ENCODE measurements at regions not wholly inside any gene's neighbourhood (a gene's known extent, or its start where the extent isn't known, plus 50 kb on each side); places are given as distances from the start of the nearest gene placed in this dataset.

GRCh38 chr13:85492283-85492682 is 306.9 kb downstream of the SLITRK6 start:
- WGBS, 2 experiments (ENCODE audit: insufficient coverage in 2 of 2), result 86 to 88% methylated on average over 1 to 2 of the region's 4 CpGs
- Histone ChIP-seq H3K4me3 (ENCODE audit: extremely low read depth, insufficient read depth, low read length, poor library complexity, severe bottlenecking) (no peak overlapping the region), H3K36me3 (ENCODE audit: control insufficient read depth, insufficient read depth, low read length) (no peaks in the 10 kb centered on the region), H3K27ac (ENCODE audit: low read depth, low read length, severe bottlenecking) (no peak overlapping the region), H3K4me1 (ENCODE audit: control insufficient read depth, insufficient read depth, low read length, poor library complexity, severe bottlenecking) (no peaks in the 10 kb centered on the region), H3K9me3 (ENCODE audit: control insufficient read depth, low read length) (no peaks in the 10 kb centered on the region)

- H3K9me3 ChIP-seq (ENCODE audit: control insufficient read depth, low read length), result no peaks in the 10 kb centered on the region
- no peak overlapping the region for H3K4me3 ChIP-seq (ENCODE audit: extremely low read depth, insufficient read depth, low read length, poor library complexity, severe bottlenecking)
- no peak overlapping the region for H3K27ac ChIP-seq (ENCODE audit: low read depth, low read length, severe bottlenecking)
- H3K36me3 ChIP-seq (ENCODE audit: control insufficient read depth, insufficient read depth, low read length), result no peaks in the 10 kb centered on the region
- H3K4me1 ChIP-seq (ENCODE audit: control insufficient read depth, insufficient read depth, low read length, poor library complexity, severe bottlenecking), result no peaks in the 10 kb centered on the region
These were observed 312.6 kb downstream of the SLITRK6 start for GRCh38 chr13:85486663-85487062.

- 80% methylated on average over 1 of the region's 2 CpGs; no CpG with 5 or more reads in 1 of the 2 experiments for WGBS, 2 experiments (ENCODE audit: insufficient coverage in 2 of 2)
- Histone ChIP-seq H3K9me3 (ENCODE audit: control insufficient read depth, low read length) (no peaks in the 10 kb centered on the region), H3K36me3 (ENCODE audit: control insufficient read depth, insufficient read depth, low read length) (no peaks in the 10 kb centered on the region), H3K4me3 (ENCODE audit: extremely low read depth, insufficient read depth, low read length, poor library complexity, severe bottlenecking) (no peak overlapping the region), H3K4me1 (ENCODE audit: control insufficient read depth, insufficient read depth, low read length, poor library complexity, severe bottlenecking) (no peaks in the 10 kb centered on the region), H3K27ac (ENCODE audit: low read depth, low read length, severe bottlenecking) (no peak overlapping the region)
These were observed 326.1 kb downstream of the SLITRK6 start for GRCh38 chr13:85473144-85473543.

- Histone ChIP-seq H3K4me1 (ENCODE audit: control insufficient read depth, insufficient read depth, low read length, poor library complexity, severe bottlenecking) (no peaks in the 10 kb centered on the region), H3K36me3 (ENCODE audit: control insufficient read depth, insufficient read depth, low read length) (no peaks in the 10 kb centered on the region), H3K27ac (ENCODE audit: low read depth, low read length, severe bottlenecking) (no peak overlapping the region), H3K9me3 (ENCODE audit: control insufficient read depth, low read length) (no peaks in the 10 kb centered on the region), H3K4me3 (ENCODE audit: extremely low read depth, insufficient read depth, low read length, poor library complexity, severe bottlenecking) (no peak overlapping the region)
- no CpG with 5 or more reads among the region's 1 CpG for WGBS, 2 experiments (ENCODE audit: insufficient coverage in 2 of 2)
These were observed 329.9 kb downstream of the SLITRK6 start for GRCh38 chr13:85469320-85469719.

GRCh38 chr13:85462792-85463425 is 336.3 kb downstream of the SLITRK6 start:
- no peaks in the 10 kb centered on the region for H3K4me1 ChIP-seq (ENCODE audit: control insufficient read depth, insufficient read depth, low read length, poor library complexity, severe bottlenecking)
- no peaks in the 10 kb centered on the region for H3K36me3 ChIP-seq (ENCODE audit: control insufficient read depth, insufficient read depth, low read length)
- H3K4me3 ChIP-seq (ENCODE audit: extremely low read depth, insufficient read depth, low read length, poor library complexity, severe bottlenecking), result no peak overlapping the region
- H3K9me3 ChIP-seq (ENCODE audit: control insufficient read depth, low read length), result peaks cover 6% of the 10 kb centered on the region
- no CpG with 5 or more reads among the region's 3 CpGs for WGBS, 2 experiments (ENCODE audit: insufficient coverage in 2 of 2)
- H3K27ac ChIP-seq (ENCODE audit: low read depth, low read length, severe bottlenecking), result no peak overlapping the region

- peaks cover 18% of the 10 kb centered on the region for H3K9me3 ChIP-seq (ENCODE audit: control insufficient read depth, low read length)
- H3K4me1 ChIP-seq (ENCODE audit: control insufficient read depth, insufficient read depth, low read length, poor library complexity, severe bottlenecking), result no peaks in the 10 kb centered on the region
- no peak overlapping the region for H3K27ac ChIP-seq (ENCODE audit: low read depth, low read length, severe bottlenecking)
- WGBS, 2 experiments (ENCODE audit: insufficient coverage in 2 of 2), result no CpG with 5 or more reads among the region's 1 CpG
- H3K36me3 ChIP-seq (ENCODE audit: control insufficient read depth, insufficient read depth, low read length), result no peaks in the 10 kb centered on the region
- no peak overlapping the region for H3K4me3 ChIP-seq (ENCODE audit: extremely low read depth, insufficient read depth, low read length, poor library complexity, severe bottlenecking)
These were observed 337.6 kb downstream of the SLITRK6 start for GRCh38 chr13:85461621-85462020.

GRCh38 chr13:85445534-85445933 is 353.7 kb downstream of the SLITRK6 start:
- no peaks in the 10 kb centered on the region for H3K9me3 ChIP-seq (ENCODE audit: control insufficient read depth, low read length)
- no peaks in the 10 kb centered on the region for H3K4me1 ChIP-seq (ENCODE audit: control insufficient read depth, insufficient read depth, low read length, poor library complexity, severe bottlenecking)

GRCh38 chr13:85441975-85442374 is 357.2 kb downstream of the SLITRK6 start:
- no CpG with 5 or more reads among the region's 1 CpG for WGBS, 2 experiments (ENCODE audit: insufficient coverage in 2 of 2)
- H3K36me3 ChIP-seq (ENCODE audit: control insufficient read depth, insufficient read depth, low read length), result no peaks in the 10 kb centered on the region
- H3K4me3 ChIP-seq (ENCODE audit: extremely low read depth, insufficient read depth, low read length, poor library complexity, severe bottlenecking), result no peak overlapping the region
- H3K9me3 ChIP-seq (ENCODE audit: control insufficient read depth, low read length), result no peaks in the 10 kb centered on the region
- no peak overlapping the region for H3K27ac ChIP-seq (ENCODE audit: low read depth, low read length, severe bottlenecking)
- H3K4me1 ChIP-seq (ENCODE audit: control insufficient read depth, insufficient read depth, low read length, poor library complexity, severe bottlenecking), result no peaks in the 10 kb centered on the region

More at GRCh38 chr13:85445534-85445933, 353.7 kb downstream of the SLITRK6 start:
- no peak overlapping the region for H3K27ac ChIP-seq (ENCODE audit: low read depth, low read length, severe bottlenecking)
- H3K36me3 ChIP-seq (ENCODE audit: control insufficient read depth, insufficient read depth, low read length), result no peaks in the 10 kb centered on the region
- no peak overlapping the region for H3K4me3 ChIP-seq (ENCODE audit: extremely low read depth, insufficient read depth, low read length, poor library complexity, severe bottlenecking)

- no peaks in the 10 kb centered on the region for H3K9me3 ChIP-seq (ENCODE audit: control insufficient read depth, low read length)
- H3K4me1 ChIP-seq (ENCODE audit: control insufficient read depth, insufficient read depth, low read length, poor library complexity, severe bottlenecking), result no peaks in the 10 kb centered on the region
- 92% methylated on average over 7 to 11 of the region's 12 CpGs for WGBS, 2 experiments (ENCODE audit: insufficient coverage in 2 of 2)
- H3K36me3 ChIP-seq (ENCODE audit: control insufficient read depth, insufficient read depth, low read length), result no peaks in the 10 kb centered on the region
- H3K27ac ChIP-seq (ENCODE audit: low read depth, low read length, severe bottlenecking), result no peak overlapping the region
- no peak overlapping the region for H3K4me3 ChIP-seq (ENCODE audit: extremely low read depth, insufficient read depth, low read length, poor library complexity, severe bottlenecking)
These were observed 357.9 kb downstream of the SLITRK6 start for GRCh38 chr13:85441364-85441763.

GRCh38 chr13:85436029-85436428 is 363.2 kb downstream of the SLITRK6 start:
- Histone ChIP-seq H3K4me1 (ENCODE audit: control insufficient read depth, insufficient read depth, low read length, poor library complexity, severe bottlenecking) (no peaks in the 10 kb centered on the region), H3K27ac (ENCODE audit: low read depth, low read length, severe bottlenecking) (no peak overlapping the region), H3K36me3 (ENCODE audit: control insufficient read depth, insufficient read depth, low read length) (no peaks in the 10 kb centered on the region), H3K4me3 (ENCODE audit: extremely low read depth, insufficient read depth, low read length, poor library complexity, severe bottlenecking) (no peak overlapping the region), H3K9me3 (ENCODE audit: control insufficient read depth, low read length) (no peaks in the 10 kb centered on the region)
- no CpG with 5 or more reads among the region's 1 CpG for WGBS, 2 experiments (ENCODE audit: insufficient coverage in 2 of 2)

GRCh38 chr13:85434927-85435326 is 364.3 kb downstream of the SLITRK6 start:
- no peak overlapping the region for H3K27ac ChIP-seq (ENCODE audit: low read depth, low read length, severe bottlenecking)

More at GRCh38 chr13:85434927-85435326, 364.3 kb downstream of the SLITRK6 start:
- H3K36me3 ChIP-seq (ENCODE audit: control insufficient read depth, insufficient read depth, low read length), result no peaks in the 10 kb centered on the region
- H3K9me3 ChIP-seq (ENCODE audit: control insufficient read depth, low read length), result no peaks in the 10 kb centered on the region
- no peak overlapping the region for H3K4me3 ChIP-seq (ENCODE audit: extremely low read depth, insufficient read depth, low read length, poor library complexity, severe bottlenecking)
- no peaks in the 10 kb centered on the region for H3K4me1 ChIP-seq (ENCODE audit: control insufficient read depth, insufficient read depth, low read length, poor library complexity, severe bottlenecking)

Data from mesodermal cell (in vitro differentiated cells).